PC-3 (cell line): ENCODE measurements at regions not wholly inside any gene's neighbourhood (a gene's known extent, or its start where the extent isn't known, plus 50 kb on each side); places are given as distances from the start of the nearest gene placed in this dataset.
"Not testable (repeated sequence)": the region's sequence is repeated elsewhere in the genome, so short reads cannot be mapped to it uniquely, and the experiment has no call there.

Source experiments
- EZH2 ChIP-seq: fragments of 300-600 bp; sonication (generic); IDR thresholded peaks from one replicate; pipeline ENCODE4 v1.6.1; 2017; ENCODE audit warnings: antibody characterized with exemption, mild to moderate bottlenecking, low read length; ENCODE audit not compliant: unreplicated experiment
- TF ChIP-seq, protein P1 (sequence below): fragments of 300-600 bp; sonication (generic); conservative IDR thresholded peaks from 2 replicates; pipeline ENCODE4 v1.5.1; 2017; ENCODE audit warnings: antibody characterized with exemption, low read depth, mild to moderate bottlenecking, low read length

DNA sequence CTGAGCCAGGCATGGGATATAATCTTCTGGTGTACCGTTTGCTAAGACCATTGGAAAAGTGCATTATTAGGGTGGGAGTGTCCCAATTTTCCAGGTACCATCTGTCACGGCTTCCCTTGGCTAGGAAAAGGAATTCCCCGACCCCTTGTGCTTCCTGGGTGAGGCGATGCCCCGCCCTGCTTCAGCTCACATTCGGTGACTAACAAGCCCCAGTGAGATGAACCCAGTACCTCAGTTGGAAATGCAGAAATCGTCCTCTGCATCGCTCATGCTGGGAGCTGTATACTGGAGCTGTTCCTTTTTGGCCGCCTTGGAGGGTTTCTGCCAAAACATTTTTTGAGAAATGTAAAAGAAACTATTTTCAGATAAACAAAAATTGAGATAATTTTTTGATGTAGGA is 53.6 kb upstream of the KCTD8 start:
- TF ChIP-seq, protein P1, sequence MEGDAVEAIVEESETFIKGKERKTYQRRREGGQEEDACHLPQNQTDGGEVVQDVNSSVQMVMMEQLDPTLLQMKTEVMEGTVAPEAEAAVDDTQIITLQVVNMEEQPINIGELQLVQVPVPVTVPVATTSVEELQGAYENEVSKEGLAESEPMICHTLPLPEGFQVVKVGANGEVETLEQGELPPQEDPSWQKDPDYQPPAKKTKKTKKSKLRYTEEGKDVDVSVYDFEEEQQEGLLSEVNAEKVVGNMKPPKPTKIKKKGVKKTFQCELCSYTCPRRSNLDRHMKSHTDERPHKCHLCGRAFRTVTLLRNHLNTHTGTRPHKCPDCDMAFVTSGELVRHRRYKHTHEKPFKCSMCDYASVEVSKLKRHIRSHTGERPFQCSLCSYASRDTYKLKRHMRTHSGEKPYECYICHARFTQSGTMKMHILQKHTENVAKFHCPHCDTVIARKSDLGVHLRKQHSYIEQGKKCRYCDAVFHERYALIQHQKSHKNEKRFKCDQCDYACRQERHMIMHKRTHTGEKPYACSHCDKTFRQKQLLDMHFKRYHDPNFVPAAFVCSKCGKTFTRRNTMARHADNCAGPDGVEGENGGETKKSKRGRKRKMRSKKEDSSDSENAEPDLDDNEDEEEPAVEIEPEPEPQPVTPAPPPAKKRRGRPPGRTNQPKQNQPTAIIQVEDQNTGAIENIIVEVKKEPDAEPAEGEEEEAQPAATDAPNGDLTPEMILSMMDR = not testable (repeated sequence)
- TF ChIP-seq EZH2 = not testable (repeated sequence)
